T47D (cell line): ENCODE measurements at regions not wholly inside any gene's neighbourhood (a gene's known extent, or its start where the extent isn't known, plus 50 kb on each side); places are given as distances from the start of the nearest gene placed in this dataset.

Experiments used
- DNase-seq, 2 experiments: peaks; one replicate each; pipeline versions ENCODE4 v3.0.0 to v3.0.0-alpha.2; 2011 to 2012; ENCODE audit warnings: low read depth in 1 of 2, low spot score in 1 of 2
- JUND ChIP-seq: IDR thresholded peaks from 2 replicates; pipeline ENCODE4 v1.6.1; 2012; ENCODE audit warnings: low read depth
- in situ Hi-C: cut with HindIII; loops from 2 replicates; pipeline ENCODE4 v1.10.0; 2016; ENCODE audit warnings: low sequenced_read_pairs, low pct_unique_long_range_greater_than_20kb

DNA sequence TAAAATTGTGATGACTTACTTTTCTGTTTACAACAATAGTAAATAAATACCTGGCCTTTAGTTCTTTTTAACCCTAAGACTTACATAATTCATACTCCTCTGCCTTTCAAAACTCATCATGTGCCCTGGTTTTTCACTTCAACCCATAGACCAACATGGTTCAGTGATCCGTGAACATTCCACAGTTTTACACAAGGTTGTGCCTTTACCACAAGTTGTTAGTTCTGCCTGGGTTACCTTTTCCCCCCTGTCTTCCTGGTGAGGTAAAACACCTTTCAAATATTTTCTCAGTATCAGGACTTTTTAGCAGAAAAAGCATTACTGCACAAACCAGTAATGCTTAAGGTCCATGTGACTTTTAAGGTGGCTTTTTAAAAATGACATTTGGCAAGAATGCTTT is 1466.4 kb downstream of the PLA2G4A start:
- TF ChIP-seq JUND: no peak
- DNase-seq: no peak
- in situ Hi-C loops: no loop called here

- no peak for DNase-seq
- in situ Hi-C loops: no loop called here
- TF ChIP-seq JUND: no peak
Measured at GRCh38 chr1:188302746-188303145, 1474.0 kb downstream of the PLA2G4A start.

DNA sequence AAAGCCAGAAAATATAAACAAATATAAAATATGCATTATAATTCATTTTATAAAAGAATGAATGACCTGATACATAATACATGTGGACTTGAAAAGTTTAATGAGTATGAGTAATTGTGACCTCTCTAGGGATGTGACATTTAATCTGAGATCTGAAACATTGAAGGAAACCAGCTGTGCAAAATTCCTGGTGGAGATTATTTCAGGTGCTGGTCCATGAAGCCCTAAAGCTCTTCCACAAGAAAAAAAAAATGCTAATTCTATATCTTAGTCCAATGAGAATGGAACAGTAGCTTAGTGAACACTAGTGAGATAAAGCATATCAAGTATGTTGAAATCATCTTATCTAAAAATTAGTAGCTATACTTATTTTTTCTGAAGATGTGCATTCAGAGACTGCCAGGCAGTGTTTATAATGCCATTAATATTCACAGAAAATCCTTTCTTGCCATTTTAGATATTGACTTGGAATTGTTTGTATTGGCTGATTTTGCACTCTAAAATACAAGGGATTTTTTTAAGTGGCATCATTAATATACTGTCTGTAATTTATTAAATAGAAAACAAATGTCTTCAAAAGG is 1485.9 kb downstream of the PLA2G4A start:
- no peak for TF ChIP-seq JUND
- in situ Hi-C loops: no loop called here
- DNase-seq: no peak

- no peak for TF ChIP-seq JUND
- in situ Hi-C loops: no loop called here
- DNase-seq: no peak
Measured at GRCh38 chr1:188317894-188318293, 1489.1 kb downstream of the PLA2G4A start.

- no peak for DNase-seq
- in situ Hi-C loops: no loop called here
- no peak for TF ChIP-seq JUND
Measured at GRCh38 chr1:188325211-188325610, 1496.5 kb downstream of the PLA2G4A start.

- no peak for TF ChIP-seq JUND
- in situ Hi-C loops: no loop called here
Measured at GRCh38 chr1:188343914-188344313, 1515.2 kb downstream of the PLA2G4A start.

DNA sequence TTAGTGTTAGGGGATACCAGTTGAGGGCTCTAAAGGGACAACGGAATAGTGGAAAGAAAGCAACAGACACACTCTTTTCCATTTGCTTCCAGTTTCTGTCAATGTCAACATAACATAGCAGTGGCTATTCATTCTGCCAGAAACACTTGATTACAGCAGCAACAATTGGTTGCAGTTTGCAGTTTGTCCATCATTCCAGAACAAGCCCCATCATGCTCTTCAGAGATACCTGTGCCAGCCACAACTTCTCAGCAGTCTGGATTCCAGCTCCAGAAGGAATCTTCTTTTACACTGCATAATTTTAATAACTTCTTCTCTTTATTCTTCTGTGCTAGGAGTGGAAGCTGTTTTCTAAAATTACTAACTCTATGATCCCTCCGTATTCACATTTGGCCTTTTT is 1521.4 kb downstream of the PLA2G4A start:
- TF ChIP-seq JUND: no peak
- in situ Hi-C loops: no loop called here
- DNase-seq: no peak

More at GRCh38 chr1:188343914-188344313, 1515.2 kb downstream of the PLA2G4A start:
- DNase-seq: peak in 1 of 2 experiments; percentile 22

DNA sequence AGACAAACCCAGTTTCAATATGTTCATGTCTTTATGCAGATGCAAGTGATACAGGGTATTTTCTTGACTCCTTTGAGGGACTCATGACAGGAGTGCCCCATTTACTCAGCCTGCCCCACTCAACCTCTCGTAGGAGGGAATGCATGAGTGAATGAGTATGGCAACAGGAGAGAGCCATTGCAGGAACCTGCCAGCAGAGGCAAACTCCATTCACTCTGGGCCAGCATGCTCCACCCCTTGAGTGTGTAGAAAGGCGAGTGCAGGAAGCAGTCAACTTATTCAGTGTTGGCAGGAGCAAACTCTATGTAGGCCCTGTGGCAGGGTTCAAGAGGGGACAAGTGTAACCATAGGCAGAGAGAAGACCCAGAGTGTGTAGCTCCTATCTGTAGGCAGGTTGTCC is 1526.3 kb downstream of the PLA2G4A start:
- in situ Hi-C loops: no loop called here
- DNase-seq: no peak
- no peak for TF ChIP-seq JUND

- in situ Hi-C loops: no loop called here
- no peak for TF ChIP-seq JUND
- DNase-seq: no peak
Measured at GRCh38 chr1:188355847-188356246, 1527.1 kb downstream of the PLA2G4A start.

DNA sequence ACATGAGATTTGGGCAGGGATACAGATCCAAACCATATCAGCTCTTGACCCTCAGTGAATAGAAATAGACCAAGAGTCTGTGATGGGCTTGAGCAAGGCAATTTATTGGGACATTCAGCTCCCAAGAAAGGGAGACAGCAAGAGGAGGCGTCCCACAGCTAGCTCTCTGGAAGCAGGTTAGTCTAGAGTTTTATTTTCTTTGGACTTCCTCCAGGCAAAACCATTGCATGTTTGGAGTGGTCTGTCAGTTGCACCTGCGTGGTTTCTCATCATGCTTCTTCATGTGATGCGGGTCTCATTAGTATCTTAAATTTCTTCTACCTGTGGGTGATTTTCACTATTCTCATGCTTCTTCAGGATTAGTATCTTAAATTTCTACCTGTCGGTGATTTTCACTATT is 1530.6 kb downstream of the PLA2G4A start:
- in situ Hi-C loops: no loop called here
- no peak for DNase-seq
- no peak for TF ChIP-seq JUND

- in situ Hi-C loops: no loop called here
- no peak for TF ChIP-seq JUND
- DNase-seq: peak in 1 of 2 experiments; percentile 12
Measured at GRCh38 chr1:188363943-188364342, 1535.2 kb downstream of the PLA2G4A start.

GRCh38 chr1:188364927-188365449 is 1536.2 kb downstream of the PLA2G4A start:
- no peak for DNase-seq
- in situ Hi-C loops: no loop called here
- no peak for TF ChIP-seq JUND

- in situ Hi-C loops: no loop called here
- no peak for DNase-seq
- TF ChIP-seq JUND: no peak
Measured at GRCh38 chr1:188365874-188366273, 1537.1 kb downstream of the PLA2G4A start.

DNA sequence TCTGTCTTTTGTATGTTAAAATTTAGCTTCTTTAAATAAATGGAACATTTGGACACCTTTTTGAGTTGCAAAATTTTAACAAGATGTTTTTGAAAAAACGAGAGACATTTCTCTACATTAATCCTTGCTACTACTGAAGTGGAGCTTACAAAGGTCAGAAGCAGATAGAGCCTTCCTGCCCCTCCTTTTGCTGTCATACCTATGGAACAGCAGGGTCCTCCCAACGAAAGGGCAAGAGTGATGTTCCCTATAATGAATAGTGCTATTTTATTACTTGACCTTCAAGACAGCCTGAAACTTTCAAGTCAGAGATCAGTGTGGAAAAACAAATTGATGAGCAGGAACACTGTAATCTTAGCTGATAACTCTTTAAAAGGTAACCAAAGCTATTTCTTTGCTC is 1538.9 kb downstream of the PLA2G4A start:
- no peak for TF ChIP-seq JUND
- DNase-seq: no peak
- in situ Hi-C loops: no loop called here
